ENCODE measurements at regions not wholly inside any gene's neighbourhood (a gene's known extent, or its start where the extent isn't known, plus 50 kb on each side); places are given as distances from the start of the nearest gene placed in this dataset.

DNA sequence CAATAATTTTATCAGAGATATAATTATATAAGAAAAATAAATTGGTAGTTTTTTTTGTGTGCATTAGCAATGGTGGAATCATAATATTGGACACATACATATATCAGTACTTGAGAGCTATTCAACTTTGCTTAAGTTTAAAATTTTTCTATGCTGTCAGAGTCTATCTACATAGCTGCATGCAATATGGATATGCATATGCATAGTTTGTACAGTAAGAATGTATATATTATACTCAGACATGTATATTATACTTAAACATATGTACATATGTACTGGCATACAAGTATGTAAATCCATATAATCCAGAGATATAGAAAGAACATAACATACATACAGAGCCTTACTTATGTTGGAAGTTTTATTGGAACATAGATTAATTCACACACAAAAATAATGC lies 1043.2 kb downstream of the EFNB2 start:
- TF ChIP-seq CTCF (IDR thresholded peaks at IDR 0.05), result no peak
- no peak for TF ChIP-seq POLR2A (IDR thresholded peaks at IDR 0.05)

Measured in breast epithelium (tissue), 3 donors.